Activated naive CD4-positive, alpha-beta T cell treated with anti-CD3 and anti-CD28 coated beads, Interleukin-2, amount 50 U/mL, for 72 hours (primary cell): ENCODE measurements at regions not wholly inside any gene's neighbourhood (a gene's known extent, or its start where the extent isn't known, plus 50 kb on each side); places are given as distances from the start of the nearest gene placed in this dataset.
"Not testable (repeated sequence)": the region's sequence is repeated elsewhere in the genome, so short reads cannot be mapped to it uniquely, and the experiment has no call there.

ENCODE experiments used
- ATAC-seq, 2 donors: fragments of 150-1000 bp; cut with Tn5 transposase; 2 replicates each; pipeline ENCODE4 v1.10.0; 2021; ENCODE audit warnings: mild to moderate bottlenecking in 2 of 2, moderate library complexity in 2 of 2
- DNase-seq, 2 donors: peaks; one replicate each; pipeline ENCODE4 v3.0.0; 2021 to 2022; ENCODE audit warnings: low spot score in 2 of 2
- H3K27ac Mint-ChIP-seq, 2 donors: one replicate each; pipeline ENCODE4 v1.8.0; 2022; ENCODE audit warnings: mild to moderate bottlenecking in 2 of 2, mixed read lengths in 2 of 2
- H3K36me3 Mint-ChIP-seq, 2 donors: one replicate each; pipeline ENCODE4 v1.8.0; 2022; ENCODE audit warnings: mixed read lengths in 2 of 2
- H3K9me3 Mint-ChIP-seq, 2 donors: one replicate each; pipeline ENCODE4 v1.8.0; 2022; ENCODE audit warnings: mixed read lengths in 2 of 2

DNA sequence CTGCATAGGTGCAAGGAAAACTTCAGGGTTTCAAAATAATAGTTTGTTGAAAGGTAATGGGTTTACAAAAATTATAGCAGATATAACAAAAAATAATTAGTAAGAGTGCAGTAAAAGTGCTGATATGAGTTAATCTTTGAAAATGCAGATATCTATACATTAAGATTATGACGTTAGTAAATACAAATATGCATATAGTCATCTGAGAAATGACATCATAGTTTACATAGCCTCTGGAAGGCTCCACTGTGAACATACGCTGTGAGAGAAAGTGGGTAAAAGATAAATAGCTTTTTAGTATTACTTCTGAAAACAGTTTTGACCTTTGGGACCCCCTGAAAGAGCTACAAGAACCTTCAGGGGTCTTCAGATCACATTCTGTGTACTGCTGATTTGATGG is 356.2 kb upstream of the SNX7 start:
- H3K27ac Mint-ChIP-seq: no peak overlapping the region
- no peaks in the 10 kb centered on the region for H3K36me3 Mint-ChIP-seq
- H3K9me3 Mint-ChIP-seq: no peaks in the 10 kb centered on the region
- ATAC-seq: no peak
- DNase-seq: no peak

DNA sequence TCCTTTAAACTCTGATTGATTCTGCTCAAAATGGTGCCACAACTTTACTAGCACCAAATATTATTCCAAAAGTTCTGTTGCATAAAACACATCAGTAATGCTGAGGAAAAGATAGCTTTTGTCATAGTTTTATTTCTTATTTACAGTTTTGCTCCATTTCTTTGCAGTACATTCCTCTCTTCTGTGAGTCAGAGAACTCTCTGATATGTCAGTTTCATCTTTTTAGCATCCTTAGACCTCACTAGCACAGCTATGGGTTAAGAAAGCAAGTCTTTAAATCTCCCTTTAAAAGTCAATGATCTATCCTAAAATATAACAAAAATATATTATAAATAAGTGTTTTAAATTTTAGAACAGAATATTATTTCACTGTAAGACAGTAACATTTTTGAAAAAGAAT is 356.6 kb upstream of the SNX7 start:
- DNase-seq (no peak), ATAC-seq (no peak)
- H3K36me3 Mint-ChIP-seq: no peaks in the 10 kb centered on the region
- H3K27ac Mint-ChIP-seq: no peak overlapping the region
- H3K9me3 Mint-ChIP-seq: no peaks in the 10 kb centered on the region

DNA sequence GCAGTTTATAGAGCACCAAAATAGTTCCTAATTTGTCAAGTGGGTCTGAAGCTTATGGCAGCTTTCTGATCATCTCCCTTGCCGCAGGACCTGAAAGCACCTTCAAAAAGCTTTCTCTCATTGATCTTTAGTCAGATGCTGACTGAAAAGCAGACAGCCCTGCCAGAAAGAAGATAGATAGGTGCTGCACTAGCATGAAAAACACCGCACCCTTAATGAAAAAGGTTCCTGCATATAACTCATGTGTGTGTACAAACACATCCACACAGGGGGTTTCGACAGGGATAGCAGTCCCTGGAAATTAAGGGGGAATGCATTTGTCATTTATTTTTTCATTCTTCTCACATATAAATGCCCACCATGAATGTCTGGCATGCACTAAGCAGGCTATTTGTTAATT is 361.7 kb upstream of the SNX7 start:
- Mint-ChIP-seq H3K27ac (no peak overlapping the region), H3K9me3 (no peaks in the 10 kb centered on the region), H3K36me3 (no peaks in the 10 kb centered on the region)
- no peak for ATAC-seq
- DNase-seq: no peak

GRCh38 chr1:98299313-98299712 is 362.2 kb upstream of the SNX7 start:
- Mint-ChIP-seq H3K27ac (no peak overlapping the region), H3K9me3 (no peaks in the 10 kb centered on the region), H3K36me3 (no peaks in the 10 kb centered on the region)
- ATAC-seq (no peak), DNase-seq (no peak)

DNA sequence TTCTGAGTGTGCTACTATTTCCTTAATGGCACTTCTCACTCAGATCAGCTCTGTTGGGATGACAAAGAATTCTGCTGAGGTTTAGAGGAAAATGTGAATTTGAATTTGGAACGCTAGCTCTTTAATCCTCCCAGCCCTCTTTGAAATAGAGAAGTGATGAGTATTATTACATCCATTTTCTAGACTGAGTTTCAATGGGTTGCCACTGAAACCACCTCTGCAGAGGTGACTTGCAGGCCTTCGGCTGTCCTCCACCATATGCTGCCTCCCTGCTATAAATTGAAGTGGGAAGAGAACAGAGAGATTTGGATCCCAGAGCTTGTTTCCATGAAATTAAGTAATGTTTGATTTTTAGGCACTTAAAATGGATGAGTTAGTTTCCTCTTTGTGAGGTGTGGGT is 363.2 kb upstream of the SNX7 start:
- DNase-seq (no peak), ATAC-seq (no peak)
- H3K27ac Mint-ChIP-seq: no peak overlapping the region
- no peaks in the 10 kb centered on the region for H3K36me3 Mint-ChIP-seq
- no peaks in the 10 kb centered on the region for H3K9me3 Mint-ChIP-seq

DNA sequence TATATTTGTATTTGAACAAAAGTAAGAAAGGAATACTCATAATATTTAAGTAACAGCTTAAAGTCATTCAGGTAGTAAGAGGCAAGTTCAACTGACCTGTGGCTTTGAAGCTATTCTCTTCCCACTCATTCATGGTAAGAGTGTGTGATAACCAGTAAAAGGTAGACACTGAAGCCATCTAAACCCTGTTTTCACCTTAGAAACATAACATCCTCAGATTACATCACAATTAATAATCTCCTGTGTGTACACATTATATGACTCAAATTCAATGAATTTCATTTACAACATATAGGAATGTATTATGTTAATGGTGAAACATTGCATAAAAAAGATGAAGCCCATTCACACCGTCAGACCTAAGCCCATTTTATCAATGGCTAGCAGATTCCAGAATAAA is 364.8 kb upstream of the SNX7 start:
- Mint-ChIP-seq H3K36me3 (no peaks in the 10 kb centered on the region), H3K9me3 (no peaks in the 10 kb centered on the region), H3K27ac (no peak overlapping the region)
- no peak for ATAC-seq
- no peak for DNase-seq

DNA sequence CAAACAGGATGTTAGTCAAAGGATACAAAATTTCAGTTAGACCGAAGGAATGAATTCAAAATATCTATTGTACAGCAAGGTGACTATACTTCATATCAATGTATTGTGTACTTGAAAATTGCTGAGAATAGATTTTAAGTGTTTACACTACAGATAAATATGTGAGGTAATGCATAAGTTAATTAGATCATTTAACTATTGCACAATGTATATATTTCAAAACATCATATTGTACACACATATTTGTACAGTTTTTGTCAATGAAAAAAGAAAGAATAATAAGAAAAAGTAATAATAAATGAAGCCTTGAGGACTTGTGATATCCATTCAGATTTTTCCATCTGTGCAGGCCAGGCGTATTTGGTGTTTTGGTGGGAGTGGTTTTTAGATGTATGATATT is 367.4 kb upstream of the SNX7 start:
- Mint-ChIP-seq H3K36me3 (no peaks in the 10 kb centered on the region), H3K9me3 (no peaks in the 10 kb centered on the region), H3K27ac (no peak overlapping the region)
- DNase-seq (no peak), ATAC-seq (no peak)

- Mint-ChIP-seq H3K36me3 (no peaks in the 10 kb centered on the region), H3K27ac (no peak overlapping the region), H3K9me3 (no peaks in the 10 kb centered on the region)
- ATAC-seq: no peak
- no peak for DNase-seq
Observed at GRCh38 chr1:98292994-98293393, 368.5 kb upstream of the SNX7 start.

- no peak for DNase-seq
- Mint-ChIP-seq H3K9me3 (peaks cover under 1 to 1% of the 10 kb centered on the region in 2 donors), H3K36me3 (no peaks in the 10 kb centered on the region), H3K27ac (no peak overlapping the region)
- no peak for ATAC-seq
Observed at GRCh38 chr1:98289311-98289710, 368.5 kb upstream of the DPYD start.

DNA sequence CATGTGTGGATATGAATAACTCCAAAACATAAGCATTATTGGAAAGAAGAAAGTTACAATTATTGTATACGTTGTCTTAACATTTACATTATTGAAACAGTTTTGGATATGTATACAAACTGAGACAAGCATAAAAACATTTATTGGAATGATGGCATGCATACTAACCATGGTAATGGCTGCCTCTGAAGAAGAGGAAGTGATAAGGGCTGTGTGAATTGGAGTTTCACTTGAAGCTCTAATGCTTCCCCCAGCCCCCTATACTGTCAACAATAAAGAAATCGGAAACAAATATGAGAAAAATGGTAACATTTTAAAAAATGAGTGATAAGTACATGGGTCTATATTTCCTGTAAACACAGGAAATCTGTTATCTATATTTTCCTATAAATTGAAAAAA is 367.7 kb upstream of the DPYD start:
- no peak for DNase-seq

DNA sequence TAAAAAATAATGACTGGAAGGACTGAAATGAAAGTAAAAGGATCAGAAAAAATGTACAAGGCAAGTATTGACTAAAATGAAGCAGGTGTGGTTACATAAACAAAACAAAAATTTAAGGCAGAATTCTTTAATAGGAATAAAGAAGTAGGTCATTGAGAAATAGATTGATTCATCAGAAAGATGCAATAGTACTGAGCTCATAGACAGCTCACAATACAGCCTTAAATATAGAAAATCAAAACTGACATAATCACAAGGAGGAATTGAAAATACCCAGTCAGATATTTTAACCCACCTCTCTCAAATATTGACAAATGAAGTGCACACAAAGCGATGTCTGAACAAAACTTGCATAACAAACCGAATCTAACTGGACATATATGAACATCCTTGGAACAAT is 366.8 kb upstream of the DPYD start:
- no peak for ATAC-seq
- Mint-ChIP-seq H3K36me3 (no peaks in the 10 kb centered on the region), H3K27ac (no peak overlapping the region), H3K9me3 (peaks cover 3 to 7% of the 10 kb centered on the region in 2 donors)
- DNase-seq: no peak

More for the DNA sequence above, 367.7 kb upstream of the DPYD start:
- Mint-ChIP-seq H3K36me3 (no peaks in the 10 kb centered on the region), H3K27ac (no peak overlapping the region), H3K9me3 (peaks cover 3 to 7% of the 10 kb centered on the region in 2 donors)
- ATAC-seq: no peak

DNA sequence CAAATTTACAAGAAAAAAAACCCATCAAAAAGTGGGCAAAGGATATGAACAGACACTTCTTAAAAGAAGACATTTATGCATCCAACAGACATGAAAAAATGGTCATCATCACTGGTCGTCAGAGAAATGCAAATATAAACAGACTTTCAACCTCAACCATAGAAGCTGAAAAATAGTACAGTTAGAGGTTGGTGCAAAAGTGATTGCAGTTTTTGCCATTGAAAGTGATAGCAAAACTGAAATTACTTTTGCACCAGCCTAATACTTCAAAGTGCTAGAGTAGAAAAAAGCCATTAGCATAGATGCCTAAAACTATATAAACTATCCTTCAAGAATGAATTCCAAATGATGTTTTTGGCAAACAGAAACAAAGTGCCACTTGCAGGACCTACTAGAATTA is 365.8 kb upstream of the DPYD start:
- DNase-seq (no peak), ATAC-seq (no peak)
- Mint-ChIP-seq H3K36me3 (no peaks in the 10 kb centered on the region), H3K27ac (no peak overlapping the region), H3K9me3 (peaks cover 3 to 7% of the 10 kb centered on the region in 2 donors)

GRCh38 chr1:98285286-98285685 is 364.5 kb upstream of the DPYD start:
- not testable (repeated sequence) for DNase-seq, H3K9me3 Mint-ChIP-seq, ATAC-seq, H3K36me3 Mint-ChIP-seq, H3K27ac Mint-ChIP-seq

DNA sequence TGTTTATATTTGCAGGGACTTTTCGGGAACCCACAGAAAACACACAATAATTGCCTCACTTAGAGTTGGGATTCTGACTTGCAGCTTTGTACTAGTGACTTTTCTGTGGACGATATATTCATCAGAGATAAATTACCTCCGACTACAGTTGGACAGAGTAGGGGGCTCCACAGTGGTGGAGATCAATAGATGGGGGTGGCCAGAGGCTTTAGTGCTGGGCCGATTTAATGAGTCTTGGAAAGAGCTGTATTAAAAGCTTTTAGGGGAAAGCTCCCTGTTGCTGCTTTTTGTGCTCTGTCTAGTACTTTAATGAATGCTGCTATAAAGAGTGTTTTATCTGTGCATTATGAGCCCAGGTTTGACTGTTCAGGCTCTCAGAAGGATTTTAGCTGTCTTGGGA is 359.2 kb upstream of the DPYD start:
- ATAC-seq (no peak), DNase-seq (no peak)
- no peak overlapping the region for H3K27ac Mint-ChIP-seq
- H3K9me3 Mint-ChIP-seq: peaks cover 3 to 7% of the 10 kb centered on the region in 2 donors
- H3K36me3 Mint-ChIP-seq: no peaks in the 10 kb centered on the region

GRCh38 chr1:98278055-98278454 is 357.2 kb upstream of the DPYD start:
- no peaks in the 10 kb centered on the region for H3K36me3 Mint-ChIP-seq
- no peaks in the 10 kb centered on the region for H3K9me3 Mint-ChIP-seq
- ATAC-seq: no peak
- DNase-seq: no peak
- no peak overlapping the region for H3K27ac Mint-ChIP-seq

DNA sequence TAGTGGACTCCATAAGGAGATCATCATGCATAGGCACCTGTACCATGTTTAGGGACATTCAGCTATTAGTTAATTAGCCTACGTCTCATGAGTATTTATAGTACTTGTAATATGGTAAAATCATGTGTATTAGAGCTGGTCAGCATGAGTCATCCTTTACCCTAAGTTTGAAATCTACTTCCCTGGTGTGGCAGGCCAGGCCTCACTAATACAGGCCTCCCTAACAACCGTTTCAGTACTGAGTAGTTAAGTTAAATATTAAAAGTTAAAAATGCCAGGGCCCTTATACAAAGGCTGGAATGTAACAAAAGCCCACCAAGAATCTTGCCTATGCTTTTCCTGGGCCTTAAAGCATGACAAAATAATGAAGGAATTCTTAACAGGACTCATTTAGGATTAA is 356.3 kb upstream of the DPYD start:
- Mint-ChIP-seq H3K36me3 (no peaks in the 10 kb centered on the region), H3K9me3 (no peaks in the 10 kb centered on the region), H3K27ac (no peak overlapping the region)
- DNase-seq: no peak
- ATAC-seq: no peak

DNA sequence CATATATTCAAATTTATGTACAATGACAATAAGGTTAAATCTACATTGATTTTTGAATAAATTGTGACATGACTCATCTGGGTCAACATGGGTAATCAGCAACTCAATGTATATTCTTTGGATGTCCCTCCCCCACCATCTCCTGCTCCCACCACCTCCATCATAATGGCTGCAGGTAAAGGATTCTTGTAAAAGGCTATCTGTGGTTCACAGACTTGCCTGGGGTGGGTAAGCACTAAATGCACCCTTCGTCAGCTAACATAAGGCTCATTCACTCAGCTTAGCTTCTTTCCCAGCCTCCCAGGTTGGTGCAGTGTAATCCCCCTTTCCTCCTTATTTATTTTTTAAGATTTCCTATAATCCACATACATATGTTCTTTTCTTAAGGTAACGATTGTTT is 355.7 kb upstream of the DPYD start:
- no peaks in the 10 kb centered on the region for H3K36me3 Mint-ChIP-seq
- DNase-seq (no peak), ATAC-seq (no peak)
- H3K27ac Mint-ChIP-seq: no peak overlapping the region
- H3K9me3 Mint-ChIP-seq: no peaks in the 10 kb centered on the region

GRCh38 chr1:98268316-98268715 is 347.5 kb upstream of the DPYD start:
- H3K27ac Mint-ChIP-seq: no peak overlapping the region
- no peaks in the 10 kb centered on the region for H3K36me3 Mint-ChIP-seq
- H3K9me3 Mint-ChIP-seq: peaks cover 0 to 4% of the 10 kb centered on the region in 2 donors
- no peak for ATAC-seq
- DNase-seq: no peak

DNA sequence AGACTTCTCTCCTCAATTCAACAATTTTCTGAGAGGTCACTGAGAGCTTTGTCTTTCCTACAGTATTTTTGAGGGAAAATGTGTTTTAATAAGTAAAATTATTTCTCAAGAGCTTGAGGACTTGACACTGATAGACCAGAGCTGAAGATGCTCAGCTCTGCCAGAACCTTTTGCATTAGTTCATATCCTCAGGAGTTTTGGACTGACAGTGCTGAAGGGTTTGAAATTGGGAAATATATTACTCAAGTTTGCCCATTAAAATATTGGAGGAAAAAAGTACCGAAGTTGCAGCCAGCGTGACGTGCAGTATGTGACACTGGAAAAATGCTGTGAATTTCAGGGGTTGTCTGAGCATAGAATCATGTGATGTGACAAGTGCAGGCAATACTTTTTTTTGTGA is 346.6 kb upstream of the DPYD start:
- peaks cover 0 to 4% of the 10 kb centered on the region in 2 donors for H3K9me3 Mint-ChIP-seq
- no peak overlapping the region for H3K27ac Mint-ChIP-seq
- no peak for ATAC-seq
- H3K36me3 Mint-ChIP-seq: no peaks in the 10 kb centered on the region
- no peak for DNase-seq
